ENCODE measurements at regions not wholly inside any gene's neighbourhood (a gene's known extent, or its start where the extent isn't known, plus 50 kb on each side); places are given as distances from the start of the nearest gene placed in this dataset.

DNA sequence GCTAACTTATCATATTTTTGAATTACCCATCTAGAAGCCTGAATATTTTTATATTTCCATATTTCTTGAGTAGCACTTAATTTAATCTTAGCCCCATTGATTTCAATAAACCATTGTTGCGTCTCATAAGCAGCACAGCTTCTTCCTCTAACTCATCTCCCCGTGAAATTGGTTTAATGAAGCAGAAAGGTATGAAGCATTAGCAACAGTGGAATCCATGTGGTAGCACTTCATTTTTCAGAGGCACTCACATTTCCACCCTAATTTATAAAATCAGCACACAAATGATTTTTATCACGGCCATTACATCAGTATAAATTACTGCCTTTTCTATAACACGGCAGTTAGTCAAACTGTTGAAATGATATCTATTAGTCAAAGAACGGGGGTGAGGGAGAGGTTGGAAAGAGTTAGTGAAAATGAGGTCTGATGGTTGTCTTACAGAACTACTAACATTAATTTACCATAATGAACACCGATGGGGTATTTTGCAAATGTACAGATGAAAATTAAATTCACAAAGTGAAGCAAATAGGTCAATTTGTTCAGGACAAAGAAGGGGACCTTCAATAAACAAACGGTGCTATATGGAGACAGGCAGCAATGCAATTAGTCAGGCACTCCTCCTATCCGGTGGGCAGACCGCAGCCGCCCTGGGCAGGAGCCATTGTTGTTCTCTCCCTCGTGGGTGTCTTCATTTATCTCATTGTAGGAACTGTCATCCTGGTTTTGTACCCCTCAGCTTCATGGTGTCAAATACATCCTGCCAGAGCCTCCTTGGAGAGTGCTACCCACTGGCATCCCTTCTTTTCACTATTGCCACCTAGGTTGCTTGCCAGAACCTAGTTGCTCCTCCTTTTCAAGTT lies 205.7 kb downstream of the SOX3 start:
- Histone ChIP-seq H3K4me3 (ENCODE audit: low read depth, low read length) (no peak overlapping the region), H3K27me3 (replicated peaks; ENCODE audit: control insufficient read depth, insufficient read depth, low read length) (no peaks in the 10 kb centered on the region), H3K36me3 (ENCODE audit: control insufficient read depth, insufficient read depth, low read length) (no peaks in the 10 kb centered on the region), H3K4me1 (no peaks in the 10 kb centered on the region), H3K9me3 (no peaks in the 10 kb centered on the region)
- Mint-ChIP-seq H3K27me3 (ENCODE audit: insufficient read depth, unreplicated experiment) (no peaks in the 10 kb centered on the region), H3K27ac (ENCODE audit: unreplicated experiment) (no peak overlapping the region), H3K36me3 (ENCODE audit: insufficient read depth, unreplicated experiment) (no peaks in the 10 kb centered on the region), H3K4me1 (ENCODE audit: low read depth, unreplicated experiment) (no peaks in the 10 kb centered on the region), H3K4me3 (ENCODE audit: unreplicated experiment) (no peak overlapping the region), H3K9me3 (ENCODE audit: unreplicated experiment) (no peaks in the 10 kb centered on the region)
- BruUV-seq (replicated peaks): no TSS peak
- DNase-seq: no peak
- ChIA-PET CTCF (no interaction called here), POLR2A (no interaction called here)
- TF ChIP-seq, protein P1, sequence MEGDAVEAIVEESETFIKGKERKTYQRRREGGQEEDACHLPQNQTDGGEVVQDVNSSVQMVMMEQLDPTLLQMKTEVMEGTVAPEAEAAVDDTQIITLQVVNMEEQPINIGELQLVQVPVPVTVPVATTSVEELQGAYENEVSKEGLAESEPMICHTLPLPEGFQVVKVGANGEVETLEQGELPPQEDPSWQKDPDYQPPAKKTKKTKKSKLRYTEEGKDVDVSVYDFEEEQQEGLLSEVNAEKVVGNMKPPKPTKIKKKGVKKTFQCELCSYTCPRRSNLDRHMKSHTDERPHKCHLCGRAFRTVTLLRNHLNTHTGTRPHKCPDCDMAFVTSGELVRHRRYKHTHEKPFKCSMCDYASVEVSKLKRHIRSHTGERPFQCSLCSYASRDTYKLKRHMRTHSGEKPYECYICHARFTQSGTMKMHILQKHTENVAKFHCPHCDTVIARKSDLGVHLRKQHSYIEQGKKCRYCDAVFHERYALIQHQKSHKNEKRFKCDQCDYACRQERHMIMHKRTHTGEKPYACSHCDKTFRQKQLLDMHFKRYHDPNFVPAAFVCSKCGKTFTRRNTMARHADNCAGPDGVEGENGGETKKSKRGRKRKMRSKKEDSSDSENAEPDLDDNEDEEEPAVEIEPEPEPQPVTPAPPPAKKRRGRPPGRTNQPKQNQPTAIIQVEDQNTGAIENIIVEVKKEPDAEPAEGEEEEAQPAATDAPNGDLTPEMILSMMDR (IDR thresholded peaks at IDR 0.05; ENCODE audit: insufficient read depth in 1 of 2, low read depth in 1 of 2, low read length in 1 of 2, severe bottlenecking in 1 of 2, unreplicated experiment in 1 of 2): no peak
- intact Hi-C loops (cut with micrococcal nuclease; ENCODE audit: unreplicated experiment): no loop called here

DNA sequence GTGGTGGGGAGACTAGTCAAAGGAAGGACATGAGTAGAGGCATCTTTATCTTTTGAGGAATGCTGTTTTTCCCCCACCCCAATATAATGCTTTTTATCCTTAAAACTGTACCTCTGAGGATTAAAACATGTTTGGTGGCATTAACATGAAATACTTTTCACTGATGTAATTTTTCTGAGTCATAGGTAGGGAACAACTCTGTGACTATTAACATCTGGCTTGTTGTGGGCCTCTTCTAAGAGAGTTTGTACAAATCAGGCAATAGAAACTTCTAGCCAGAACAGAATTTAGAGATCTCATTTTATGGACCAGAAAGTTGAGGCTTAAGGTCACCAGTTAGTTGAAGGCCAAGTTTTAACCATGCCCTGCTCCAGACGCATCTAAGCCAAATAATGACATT lies 207.6 kb downstream of the SOX3 start:
- Mint-ChIP-seq H3K4me3 (ENCODE audit: unreplicated experiment) (no peak overlapping the region), H3K4me1 (ENCODE audit: low read depth, unreplicated experiment) (no peaks in the 10 kb centered on the region), H3K27me3 (ENCODE audit: insufficient read depth, unreplicated experiment) (no peaks in the 10 kb centered on the region), H3K27ac (ENCODE audit: unreplicated experiment) (no peak overlapping the region), H3K9me3 (ENCODE audit: unreplicated experiment) (no peaks in the 10 kb centered on the region), H3K36me3 (ENCODE audit: insufficient read depth, unreplicated experiment) (no peaks in the 10 kb centered on the region)
- ChIA-PET CTCF (no interaction called here), POLR2A (no interaction called here)
- Histone ChIP-seq H3K9me3 (no peaks in the 10 kb centered on the region), H3K36me3 (ENCODE audit: control insufficient read depth, insufficient read depth, low read length) (no peaks in the 10 kb centered on the region), H3K4me1 (no peaks in the 10 kb centered on the region), H3K4me3 (ENCODE audit: low read depth, low read length) (no peak overlapping the region), H3K27me3 (replicated peaks; ENCODE audit: control insufficient read depth, insufficient read depth, low read length) (no peaks in the 10 kb centered on the region)
- BruUV-seq (replicated peaks): no TSS peak
- no peak for DNase-seq
- intact Hi-C loops (cut with micrococcal nuclease; ENCODE audit: unreplicated experiment): no loop called here
- TF ChIP-seq, protein P1 (IDR thresholded peaks at IDR 0.05; ENCODE audit: insufficient read depth in 1 of 2, low read depth in 1 of 2, low read length in 1 of 2, severe bottlenecking in 1 of 2, unreplicated experiment in 1 of 2): no peak

GRCh38 chrX:140292961-140293360 lies 211.9 kb downstream of the SOX3 start:
- intact Hi-C loops (cut with micrococcal nuclease; ENCODE audit: unreplicated experiment): no loop called here
- Histone ChIP-seq H3K27me3 (replicated peaks; ENCODE audit: control insufficient read depth, insufficient read depth, low read length) (no peaks in the 10 kb centered on the region), H3K4me3 (ENCODE audit: low read depth, low read length) (no peak overlapping the region), H3K4me1 (no peaks in the 10 kb centered on the region), H3K36me3 (ENCODE audit: control insufficient read depth, insufficient read depth, low read length) (no peaks in the 10 kb centered on the region), H3K9me3 (no peaks in the 10 kb centered on the region)
- BruUV-seq (replicated peaks): no TSS peak
- no peaks in the 10 kb centered on the region for H3K4me1 Mint-ChIP-seq (ENCODE audit: low read depth, unreplicated experiment)
- ChIA-PET POLR2A (no interaction called here), CTCF (no interaction called here)
- no peaks in the 10 kb centered on the region for H3K36me3 Mint-ChIP-seq (ENCODE audit: insufficient read depth, unreplicated experiment)
- TF ChIP-seq, protein P1 (IDR thresholded peaks at IDR 0.05; ENCODE audit: insufficient read depth in 1 of 2, low read depth in 1 of 2, low read length in 1 of 2, severe bottlenecking in 1 of 2, unreplicated experiment in 1 of 2): no peak
- no peak overlapping the region for H3K4me3 Mint-ChIP-seq (ENCODE audit: unreplicated experiment)
- no peaks in the 10 kb centered on the region for H3K27me3 Mint-ChIP-seq (ENCODE audit: insufficient read depth, unreplicated experiment)
- H3K9me3 Mint-ChIP-seq (ENCODE audit: unreplicated experiment): no peaks in the 10 kb centered on the region
- no peak for DNase-seq
- H3K27ac Mint-ChIP-seq (ENCODE audit: unreplicated experiment): no peak overlapping the region

Measured in Caco-2 (cell line).